HG03469 (cell line): ENCODE measurements at regions not wholly inside any gene's neighbourhood (a gene's known extent, or its start where the extent isn't known, plus 50 kb on each side); places are given as distances from the start of the nearest gene placed in this dataset.
"Not testable (repeated sequence)": the region's sequence is repeated elsewhere in the genome, so short reads cannot be mapped to it uniquely, and the experiment has no call there.

Experiments used
- ATAC-seq: cut with Tn5 transposase; IDR thresholded peaks from one replicate; pipeline ENCODE4 v1.9.1; 2021; ENCODE audit warnings: mild to moderate bottlenecking, moderate library complexity, moderate number of reproducible peaks; ENCODE audit not compliant: unreplicated experiment

- not testable (repeated sequence) for ATAC-seq
These were observed 61.3 kb downstream of the SYF2 start for GRCh38 chr1:25171013-25171412.

- ATAC-seq = no peak
These were observed 61.9 kb downstream of the SYF2 start for GRCh38 chr1:25170439-25170838.

- no peak for ATAC-seq
These were observed 62.7 kb downstream of the SYF2 start for GRCh38 chr1:25169610-25170009.

GRCh38 chr1:25169168-25169567 lies 63.1 kb downstream of the SYF2 start:
- ATAC-seq = no peak

GRCh38 chr1:25168193-25169071 lies 63.9 kb downstream of the SYF2 start:
- no peak for ATAC-seq

GRCh38 chr1:25167269-25168192 lies 64.8 kb downstream of the SYF2 start:
- no peak for ATAC-seq

GRCh38 chr1:25166847-25167246 lies 65.5 kb downstream of the SYF2 start:
- no peak for ATAC-seq

- ATAC-seq = no peak
These were observed 68.3 kb downstream of the SYF2 start for GRCh38 chr1:25163986-25164385.

GRCh38 chr1:25161981-25162380 lies 70.3 kb downstream of the SYF2 start:
- no peak for ATAC-seq

GRCh38 chr1:25157846-25158245 lies 74.5 kb downstream of the SYF2 start:
- no peak for ATAC-seq

- ATAC-seq = no peak
These were observed 81.3 kb downstream of the SYF2 start for GRCh38 chr1:25150985-25151495.

GRCh38 chr1:25148673-25149300 lies 83.5 kb downstream of the SYF2 start:
- ATAC-seq = no peak

- ATAC-seq = no peak
These were observed 85.8 kb downstream of the SYF2 start for GRCh38 chr1:25146451-25146855.

GRCh38 chr1:25145775-25146393 lies 86.4 kb downstream of the SYF2 start:
- ATAC-seq = no peak

GRCh38 chr1:25140073-25140797 lies 92.1 kb downstream of the SYF2 start:
- peak; percentile 50 for ATAC-seq

- no peak for ATAC-seq
These were observed 94.5 kb downstream of the SYF2 start for GRCh38 chr1:25137521-25138395.

- no peak for ATAC-seq
These were observed 95.2 kb downstream of the SYF2 start for GRCh38 chr1:25137106-25137505.

GRCh38 chr1:25135909-25136308 lies 96.4 kb downstream of the SYF2 start:
- ATAC-seq = no peak
